MM.1S (cell line): ENCODE measurements at regions not wholly inside any gene's neighbourhood (a gene's known extent, or its start where the extent isn't known, plus 50 kb on each side); places are given as distances from the start of the nearest gene placed in this dataset.

Experiments
- DNase-seq: peaks from one replicate; pipeline ENCODE4 v3.0.0-alpha.2; 2015
- H2AFZ ChIP-seq: fragments of 300-600 bp; sonication (generic); 2 replicates; pipeline ENCODE4 v1.6.0; 2016; ENCODE audit warnings: antibody characterized with exemption, low read length
- H3F3A ChIP-seq: fragments of 300-600 bp; sonication (generic); 2 replicates; pipeline ENCODE4 v1.6.1; 2016; ENCODE audit warnings: mild to moderate bottlenecking, antibody characterized with exemption, low read length, moderate library complexity, mixed read lengths; ENCODE audit not compliant: insufficient read depth
- H3K27ac ChIP-seq: fragments of 300-600 bp; sonication (generic); 2 replicates; pipeline ENCODE4 v1.5.1; 2016; ENCODE audit warnings: mild to moderate bottlenecking, low read length
- H3K27me3 ChIP-seq: fragments of 300-600 bp; sonication (generic); replicated peaks from 2 replicates; pipeline ENCODE4 v1.6.0; 2016; ENCODE audit warnings: low read length; ENCODE audit not compliant: insufficient read depth
- H3K36me3 ChIP-seq: fragments of 300-600 bp; sonication (generic); replicated peaks from 2 replicates; pipeline ENCODE4 v1.6.1; 2016; ENCODE audit warnings: mild to moderate bottlenecking, low read length, mixed read lengths; ENCODE audit not compliant: insufficient read depth
- H3K4me1 ChIP-seq: fragments of 300-600 bp; sonication (generic); 2 replicates; pipeline ENCODE4 v1.6.1; 2016; ENCODE audit warnings: low read length, mixed read lengths
- H3K4me2 ChIP-seq: fragments of 300-600 bp; sonication (generic); 2 replicates; pipeline ENCODE4 v1.6.0; 2016; ENCODE audit warnings: low read depth, low read length
- H3K4me3 ChIP-seq: fragments of 300-600 bp; sonication (generic); 2 replicates; pipeline ENCODE4 v1.5.1; 2016; ENCODE audit warnings: low read length, mixed read lengths
- H3K79me2 ChIP-seq: fragments of 300-600 bp; sonication (generic); 2 replicates; pipeline ENCODE4 v1.6.1; 2016; ENCODE audit warnings: mixed run types, low read length, mixed read lengths
- H3K9ac ChIP-seq: fragments of 300-600 bp; sonication (generic); 2 replicates; pipeline ENCODE4 v1.6.1; 2016; ENCODE audit warnings: low read length, mixed read lengths
- H3K9me2 ChIP-seq: fragments of 300-600 bp; sonication (generic); replicated peaks from 2 replicates; pipeline ENCODE4 v1.6.1; 2016; ENCODE audit warnings: mild to moderate bottlenecking, low read length, mixed read lengths; ENCODE audit not compliant: insufficient read depth
- H3K9me3 ChIP-seq: fragments of 300-600 bp; sonication (generic); replicated peaks from 2 replicates; pipeline ENCODE4 v1.6.1; 2016; ENCODE audit warnings: mild to moderate bottlenecking, low read length, mixed read lengths; ENCODE audit not compliant: insufficient read depth
- H4K20me1 ChIP-seq: fragments of 300-600 bp; sonication (generic); 2 replicates; pipeline ENCODE4 v1.6.1; 2016; ENCODE audit warnings: mild to moderate bottlenecking, low read length, moderate library complexity, mixed read lengths; ENCODE audit not compliant: insufficient read depth
- CTCF ChIP-seq: fragments of 300-600 bp; sonication (generic); IDR thresholded peaks from 2 replicates; pipeline ENCODE4 v1.5.1; 2016; ENCODE audit warnings: antibody characterized with exemption, low read length, mixed read lengths
- EZH2 ChIP-seq: fragments of 300-600 bp; sonication (generic); optimal IDR thresholded peaks from 2 replicates; pipeline ENCODE3; 2017; ENCODE audit warnings: low read depth, mild to moderate bottlenecking, antibody characterized with exemption, low read length, mixed read lengths
- EZH2phosphoT487 ChIP-seq: fragments of 300-600 bp; sonication (generic); IDR thresholded peaks from 2 replicates; pipeline ENCODE4 v1.6.1; 2018; ENCODE audit warnings: antibody characterized with exemption, low read length

GRCh38 chr2:226256237-226256636 is 543.4 kb downstream of the IRS1 start:
- Histone ChIP-seq H3K4me2 (no peak overlapping the region), H4K20me1 (no peaks in the 10 kb centered on the region), H3K4me3 (no peak overlapping the region), H3K79me2 (no peaks in the 10 kb centered on the region), H3K27ac (no peak overlapping the region), H3F3A (no peaks in the 10 kb centered on the region), H2AFZ (no peak overlapping the region), H3K9me2 (no peaks in the 10 kb centered on the region), H3K9me3 (no peaks in the 10 kb centered on the region), H3K27me3 (no peaks in the 10 kb centered on the region), H3K9ac (no peak overlapping the region), H3K4me1 (no peaks in the 10 kb centered on the region), H3K36me3 (no peaks in the 10 kb centered on the region)
- DNase-seq: no peak
- TF ChIP-seq EZH2: no peak
- TF ChIP-seq EZH2phosphoT487: no peak
- TF ChIP-seq CTCF: no peak

- no peaks in the 10 kb centered on the region for H3K79me2 ChIP-seq
- H3K4me1 ChIP-seq: no peaks in the 10 kb centered on the region
- H3K36me3 ChIP-seq: no peaks in the 10 kb centered on the region
- H3K4me2 ChIP-seq: no peak overlapping the region
- TF ChIP-seq EZH2phosphoT487: no peak
- TF ChIP-seq CTCF: no peak
- no peak for TF ChIP-seq EZH2
- no peak overlapping the region for H2AFZ ChIP-seq
- no peak overlapping the region for H3K9ac ChIP-seq
- H4K20me1 ChIP-seq: no peaks in the 10 kb centered on the region
- H3F3A ChIP-seq: no peaks in the 10 kb centered on the region
- H3K9me3 ChIP-seq: no peaks in the 10 kb centered on the region
- no peak overlapping the region for H3K27ac ChIP-seq
- H3K9me2 ChIP-seq: no peaks in the 10 kb centered on the region
- DNase-seq: no peak
- no peak overlapping the region for H3K4me3 ChIP-seq
- H3K27me3 ChIP-seq: no peaks in the 10 kb centered on the region
Measured at GRCh38 chr2:226251661-226252060, 548.0 kb downstream of the IRS1 start.

GRCh38 chr2:226247289-226248275 is 552.0 kb downstream of the IRS1 start:
- no peaks in the 10 kb centered on the region for H3K79me2 ChIP-seq
- no peak overlapping the region for H3K9ac ChIP-seq
- TF ChIP-seq CTCF: no peak
- no peak for TF ChIP-seq EZH2phosphoT487
- TF ChIP-seq EZH2: no peak
- no peaks in the 10 kb centered on the region for H3K27me3 ChIP-seq
- H3K9me3 ChIP-seq: no peaks in the 10 kb centered on the region
- H3K36me3 ChIP-seq: no peaks in the 10 kb centered on the region
- H3K4me1 ChIP-seq: no peaks in the 10 kb centered on the region
- no peaks in the 10 kb centered on the region for H4K20me1 ChIP-seq
- no peak for DNase-seq
- H3K4me3 ChIP-seq: no peak overlapping the region
- no peaks in the 10 kb centered on the region for H3K9me2 ChIP-seq
- no peak overlapping the region for H2AFZ ChIP-seq
- H3F3A ChIP-seq: no peaks in the 10 kb centered on the region
- H3K4me2 ChIP-seq: no peak overlapping the region
- no peak overlapping the region for H3K27ac ChIP-seq
